GM19035 (cell line): ENCODE measurements at regions not wholly inside any gene's neighbourhood (a gene's known extent, or its start where the extent isn't known, plus 50 kb on each side); places are given as distances from the start of the nearest gene placed in this dataset.
"Not testable (repeated sequence)": the region's sequence is repeated elsewhere in the genome, so short reads cannot be mapped to it uniquely, and the experiment has no call there.

Source experiments
- ATAC-seq: cut with Tn5 transposase; IDR thresholded peaks from one replicate; pipeline ENCODE4 v1.9.1; 2021; ENCODE audit not compliant: unreplicated experiment

- ATAC-seq, result no peak
Measured at GRCh38 chr2:84373391-84373790, 85.7 kb downstream of the SUCLG1 start.

- no peak for ATAC-seq
Measured at GRCh38 chr2:84362541-84362940, 96.5 kb downstream of the SUCLG1 start.

- no peak for ATAC-seq
Measured at GRCh38 chr2:84338069-84338468, 121.0 kb downstream of the SUCLG1 start.

DNA sequence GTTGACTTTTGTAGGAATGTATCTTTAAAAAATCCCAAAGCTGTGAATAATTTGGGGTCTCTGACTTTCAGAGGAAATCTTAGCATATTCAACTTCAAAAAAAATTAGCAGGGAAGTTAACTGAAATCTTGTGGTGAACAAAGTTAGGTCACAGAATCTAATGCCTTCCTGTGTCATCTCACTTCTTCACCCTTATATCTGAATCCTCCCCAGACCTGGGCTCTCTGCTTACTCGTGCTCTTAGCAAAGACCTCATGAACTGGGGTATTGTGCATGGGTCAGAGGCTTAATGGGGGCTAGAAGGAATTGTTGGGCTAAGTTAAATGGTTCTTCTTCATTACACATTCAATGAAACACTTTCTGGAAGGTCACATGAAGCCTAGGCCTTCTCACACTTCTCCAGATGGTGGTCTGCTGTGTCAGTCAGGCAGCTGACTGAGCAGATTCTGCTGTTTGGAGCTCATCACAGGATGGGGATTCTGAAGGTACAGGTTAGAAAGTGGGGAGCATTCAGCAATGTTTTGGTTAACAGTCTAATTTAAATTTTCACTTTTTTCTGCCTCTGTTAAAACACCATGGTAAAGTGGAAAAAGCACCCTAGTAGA is 131.3 kb downstream of the SUCLG1 start:
- no peak for ATAC-seq

DNA sequence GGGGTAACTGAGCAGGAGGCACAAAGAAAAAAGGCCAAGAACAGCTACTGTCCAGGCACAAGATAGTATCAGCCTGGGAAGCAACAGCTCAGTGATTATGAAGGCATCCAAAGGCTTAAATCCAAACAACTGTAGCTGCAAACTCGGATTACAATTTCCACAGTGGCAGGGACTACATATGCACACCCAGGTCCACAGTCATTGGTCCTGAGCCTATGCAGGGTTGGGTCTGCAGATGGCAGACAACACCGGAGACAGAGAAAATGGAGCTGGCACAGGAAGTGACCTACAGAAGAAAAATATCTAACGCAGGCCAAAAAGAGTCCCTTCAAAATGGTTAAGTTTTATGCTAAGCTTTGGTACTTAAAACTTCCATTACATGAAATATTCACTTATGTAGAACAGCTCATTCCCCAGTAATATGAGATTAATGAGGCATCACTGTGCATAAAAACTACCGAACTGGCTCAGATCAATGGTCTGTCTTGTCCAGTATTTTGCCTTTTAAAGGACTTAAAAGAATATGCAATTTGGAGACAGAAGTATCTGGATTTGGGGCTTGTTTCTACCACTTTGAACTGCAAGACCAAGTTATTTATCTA is 132.1 kb downstream of the SUCLG1 start:
- ATAC-seq, result no peak

- ATAC-seq, result no peak
Measured at GRCh38 chr2:84323890-84324289, 135.2 kb downstream of the SUCLG1 start.

GRCh38 chr2:84320940-84321339 is 138.1 kb downstream of the SUCLG1 start:
- ATAC-seq, result no peak

DNA sequence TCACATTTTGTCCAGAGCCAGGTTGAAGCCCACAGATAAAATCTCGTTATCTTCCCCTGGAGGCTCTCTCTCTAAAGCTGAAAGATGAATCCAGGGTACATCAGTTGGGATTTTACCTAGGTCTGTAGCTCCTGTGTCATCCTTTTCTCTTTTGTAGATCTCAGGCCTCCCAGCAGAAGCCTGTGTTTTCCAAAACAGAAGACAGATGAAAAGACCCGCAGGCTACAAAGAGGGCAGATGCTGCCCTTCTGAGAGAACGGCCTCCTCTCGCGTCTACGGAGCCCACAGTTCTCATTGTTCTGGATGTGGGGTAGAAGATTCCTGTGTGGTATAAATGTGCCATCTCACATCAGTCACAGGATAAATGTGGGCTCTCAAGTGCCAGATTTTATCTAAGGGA is 139.5 kb downstream of the SUCLG1 start:
- no peak for ATAC-seq

GRCh38 chr2:84317135-84317534 is 141.9 kb downstream of the SUCLG1 start:
- ATAC-seq, result no peak

DNA sequence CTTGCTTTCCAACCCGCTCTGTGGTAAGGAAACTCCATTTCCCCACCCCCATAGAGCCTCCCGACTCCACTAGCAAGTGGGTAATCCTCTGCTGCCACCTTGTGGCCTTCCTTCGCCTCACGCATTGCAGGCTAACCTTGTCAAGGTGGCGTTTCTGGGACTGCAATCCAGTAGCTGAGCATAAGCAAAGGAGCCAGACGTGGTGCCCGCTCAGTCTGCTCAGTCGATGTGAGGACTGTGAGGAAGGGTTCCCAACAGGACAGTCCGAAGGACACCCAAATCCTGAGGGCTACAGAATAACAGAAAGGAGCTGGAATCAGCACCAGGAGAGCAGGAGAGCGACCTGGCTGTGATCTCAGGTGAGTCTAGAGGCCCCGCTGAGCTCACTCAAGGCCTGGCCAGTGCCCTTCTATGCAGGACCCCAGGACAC is 144.2 kb downstream of the SUCLG1 start:
- ATAC-seq, result peak; percentile 98

- ATAC-seq, result no peak
Measured at GRCh38 chr2:84314250-84314649, 144.8 kb downstream of the SUCLG1 start.

DNA sequence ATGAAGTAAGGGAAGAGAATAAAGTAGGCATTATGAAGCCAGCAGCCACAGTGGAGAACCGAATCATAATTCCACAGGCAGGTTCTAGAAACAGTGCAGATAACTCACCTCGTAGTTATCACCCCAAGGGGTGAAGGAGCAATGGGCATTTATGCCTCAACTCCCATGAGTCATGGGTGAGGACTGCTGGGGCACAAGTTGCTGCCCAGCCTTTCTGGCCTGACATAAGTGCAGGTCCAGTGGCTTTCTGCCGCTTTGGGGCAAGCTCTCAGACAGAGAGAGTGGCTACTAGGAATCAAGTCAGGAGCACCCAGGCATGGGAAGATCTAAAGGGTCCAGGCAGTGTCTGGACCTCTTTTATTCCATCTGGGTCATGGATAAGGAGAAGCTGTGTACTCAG is 149.8 kb downstream of the SUCLG1 start:
- ATAC-seq, result no peak

DNA sequence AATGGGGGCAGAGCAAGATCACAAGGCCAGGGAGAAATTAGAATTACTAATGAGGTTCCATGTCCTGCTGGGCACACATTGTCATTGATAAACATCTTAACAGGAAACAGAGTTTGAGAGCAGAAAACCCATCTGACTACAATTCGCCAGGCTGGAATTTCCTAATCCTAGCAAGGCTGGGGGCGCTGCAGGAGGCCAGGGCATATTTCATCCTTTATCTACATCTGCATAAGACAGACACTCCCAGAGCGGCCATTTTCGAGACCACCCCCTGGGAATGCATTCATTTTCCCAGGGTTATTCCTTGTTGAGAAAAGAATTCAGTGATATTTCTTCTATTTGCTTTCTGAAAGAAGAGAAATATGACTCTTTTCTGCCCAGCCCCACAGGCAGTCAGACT is 152.7 kb downstream of the SUCLG1 start:
- no peak for ATAC-seq

GRCh38 chr2:84302513-84303412 is 156.3 kb downstream of the SUCLG1 start:
- peak; percentile 99 for ATAC-seq

GRCh38 chr2:84301717-84302116 is 157.4 kb downstream of the SUCLG1 start:
- ATAC-seq, result no peak

DNA sequence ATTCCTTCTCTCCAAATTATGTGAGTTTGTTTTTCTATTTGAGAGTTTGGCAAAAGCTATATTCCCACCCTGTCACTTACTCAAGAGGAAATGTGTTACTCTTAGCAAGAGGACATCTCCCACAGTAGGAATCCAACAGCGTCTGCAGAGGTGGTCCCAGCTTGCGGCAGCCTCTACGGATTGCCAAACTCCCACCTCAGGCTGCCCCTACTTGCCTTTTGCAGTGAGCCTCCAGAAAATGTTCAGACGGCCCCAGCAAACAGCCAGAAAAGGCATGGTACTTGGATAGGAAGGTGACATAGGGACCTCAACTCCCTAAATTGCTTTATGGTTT is 158.4 kb downstream of the SUCLG1 start:
- no peak for ATAC-seq

DNA sequence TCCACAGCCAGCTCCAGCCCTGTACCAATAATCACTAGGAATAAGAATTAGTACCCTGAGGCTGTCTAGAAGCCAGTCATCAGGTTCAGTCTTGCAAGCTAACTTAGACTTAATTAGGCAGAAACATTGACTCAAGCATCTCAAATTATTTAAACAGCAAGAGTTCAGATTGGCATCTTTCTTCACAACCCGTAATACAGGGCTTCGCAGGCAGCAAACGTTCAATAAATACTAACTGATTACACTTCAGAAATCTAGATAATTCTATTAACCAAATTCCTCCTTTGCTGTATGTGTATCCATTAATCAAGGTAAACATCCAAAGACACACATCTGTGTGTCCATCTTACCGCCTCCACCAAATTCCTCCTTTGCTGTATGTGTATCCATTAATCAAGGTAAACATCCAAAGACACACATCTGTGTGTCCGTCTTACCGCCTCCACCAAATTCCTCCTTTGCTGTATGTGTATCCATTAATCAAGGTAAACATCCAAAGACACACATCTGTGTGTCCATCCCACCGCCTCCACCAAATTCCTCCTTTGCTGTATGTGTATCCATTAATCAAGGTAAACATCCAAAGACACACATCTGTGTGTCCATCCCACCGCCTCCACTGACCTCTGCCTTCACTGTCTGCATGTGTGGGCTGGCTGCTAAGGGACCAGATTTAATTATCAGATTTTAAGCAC is 158.9 kb downstream of the SUCLG1 start:
- not testable (repeated sequence) for ATAC-seq

DNA sequence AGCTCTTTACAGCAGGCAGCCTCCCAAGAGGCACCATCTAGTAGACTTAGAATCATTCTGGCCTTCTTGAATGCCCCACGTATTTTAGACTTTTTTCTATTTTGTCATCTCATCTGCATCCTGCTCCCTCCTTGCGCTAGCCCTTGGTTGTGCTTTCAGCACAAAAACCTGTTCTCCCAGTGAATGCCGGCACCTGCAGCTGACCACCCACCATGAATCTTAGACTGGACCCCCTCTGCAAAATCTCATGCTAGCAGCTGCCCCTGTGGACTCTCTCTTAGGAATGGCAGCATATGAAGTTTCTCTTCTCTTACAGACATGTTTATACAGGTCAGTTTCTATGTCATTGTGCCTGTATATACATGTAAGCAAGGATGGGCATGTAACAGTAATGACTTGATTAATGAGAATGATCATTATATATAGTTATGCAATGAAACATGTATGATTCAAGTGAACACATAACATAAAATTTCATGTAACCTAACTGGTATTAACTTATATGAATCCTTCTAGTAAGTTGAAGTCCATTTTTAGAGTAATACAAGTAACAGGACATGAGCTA is 159.8 kb downstream of the SUCLG1 start:
- no peak for ATAC-seq

GRCh38 chr2:84297155-84297554 is 161.9 kb downstream of the SUCLG1 start:
- no peak for ATAC-seq

DNA sequence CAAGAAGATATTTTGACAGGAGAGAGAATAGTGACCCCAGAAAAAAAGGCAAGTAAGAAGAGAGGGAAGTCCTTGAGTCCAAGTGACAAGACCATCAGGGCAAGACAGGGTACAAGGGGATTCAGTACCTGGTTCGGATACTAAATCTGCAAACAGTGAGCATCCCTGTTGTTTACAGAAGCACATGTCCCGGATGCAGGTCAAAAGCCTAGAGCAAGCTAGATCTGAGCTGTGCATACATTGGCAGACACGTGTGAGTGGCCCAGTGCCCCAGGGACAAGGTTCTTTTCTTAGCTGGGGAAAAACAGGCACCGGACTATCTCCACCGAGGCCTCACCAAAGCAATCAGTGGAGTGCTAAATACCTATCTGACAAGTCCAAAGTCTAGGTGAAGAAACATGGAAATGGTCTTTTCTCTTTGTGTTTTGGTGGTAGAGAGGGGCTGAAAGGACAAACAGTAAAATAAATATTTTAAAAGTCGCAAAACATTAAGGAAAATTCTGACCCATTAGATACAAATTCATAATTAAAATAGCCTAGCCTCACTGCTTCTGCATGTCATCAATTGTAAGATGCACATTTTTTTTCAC is 165.2 kb downstream of the SUCLG1 start:
- ATAC-seq, result no peak

DNA sequence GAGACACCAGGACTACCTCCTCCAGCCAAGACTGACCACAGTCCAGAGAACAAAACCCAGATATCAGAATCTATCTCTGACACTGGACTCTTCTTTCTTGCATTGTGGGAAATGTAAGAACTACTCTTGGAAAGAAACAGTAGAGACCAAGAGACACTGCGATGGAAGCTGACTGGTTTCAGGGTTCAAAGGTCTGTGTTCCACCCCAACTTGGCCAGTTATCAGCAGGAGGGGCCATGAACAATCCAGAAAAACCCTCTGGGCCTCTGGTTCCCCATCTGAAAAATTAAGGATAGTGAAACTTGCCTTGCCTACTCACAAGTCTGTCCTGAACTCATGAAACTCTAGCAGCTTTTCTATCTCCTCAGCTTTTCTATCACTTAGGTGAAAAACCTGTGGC is 166.5 kb downstream of the SUCLG1 start:
- no peak for ATAC-seq
